ENCODE measurements at regions not wholly inside any gene's neighbourhood (a gene's known extent, or its start where the extent isn't known, plus 50 kb on each side); places are given as distances from the start of the nearest gene placed in this dataset.

DNA sequence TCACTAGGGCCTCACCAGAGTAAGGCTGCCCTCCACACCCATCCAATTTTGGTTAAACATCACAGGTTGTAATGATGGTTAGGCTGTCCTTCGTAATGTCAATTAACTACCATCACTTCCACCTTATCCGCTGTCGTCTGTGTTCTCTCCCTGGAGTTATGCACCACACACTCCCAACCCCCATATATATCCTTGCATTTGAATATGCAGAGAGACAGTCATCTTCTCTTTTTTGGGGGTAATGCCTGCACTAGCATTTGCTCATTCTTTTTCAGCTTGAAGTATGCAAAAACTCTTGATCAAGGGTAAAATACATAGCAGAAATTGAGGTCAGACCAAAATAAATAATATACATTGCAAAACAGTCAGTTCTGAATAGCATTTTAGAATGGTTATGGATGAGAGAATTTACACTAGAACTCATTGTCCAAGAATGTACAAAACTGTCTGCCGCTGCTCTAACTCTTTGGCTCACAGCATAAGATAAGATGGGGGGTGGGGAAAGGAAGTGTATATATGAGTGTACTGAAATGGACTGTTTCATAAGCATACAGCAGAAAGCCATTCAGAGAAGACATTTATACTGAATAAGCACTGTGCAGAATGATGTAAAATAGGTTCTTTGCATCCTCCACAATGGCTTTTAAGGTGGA, 397.8 kb upstream of the CHST9 start (continued):
- TF ChIP-seq MEF2B (IDR thresholded peaks at IDR 0.05; ENCODE audit: partially characterized antibody, poor library complexity, severe bottlenecking) (no peak), JUND (IDR thresholded peaks at IDR 0.05; ENCODE audit: low read depth, low read length) (no peak), ZBTB40 (IDR thresholded peaks at IDR 0.05; ENCODE audit: borderline replicate concordance) (no peak)
- TF ChIP-seq, protein P1, sequence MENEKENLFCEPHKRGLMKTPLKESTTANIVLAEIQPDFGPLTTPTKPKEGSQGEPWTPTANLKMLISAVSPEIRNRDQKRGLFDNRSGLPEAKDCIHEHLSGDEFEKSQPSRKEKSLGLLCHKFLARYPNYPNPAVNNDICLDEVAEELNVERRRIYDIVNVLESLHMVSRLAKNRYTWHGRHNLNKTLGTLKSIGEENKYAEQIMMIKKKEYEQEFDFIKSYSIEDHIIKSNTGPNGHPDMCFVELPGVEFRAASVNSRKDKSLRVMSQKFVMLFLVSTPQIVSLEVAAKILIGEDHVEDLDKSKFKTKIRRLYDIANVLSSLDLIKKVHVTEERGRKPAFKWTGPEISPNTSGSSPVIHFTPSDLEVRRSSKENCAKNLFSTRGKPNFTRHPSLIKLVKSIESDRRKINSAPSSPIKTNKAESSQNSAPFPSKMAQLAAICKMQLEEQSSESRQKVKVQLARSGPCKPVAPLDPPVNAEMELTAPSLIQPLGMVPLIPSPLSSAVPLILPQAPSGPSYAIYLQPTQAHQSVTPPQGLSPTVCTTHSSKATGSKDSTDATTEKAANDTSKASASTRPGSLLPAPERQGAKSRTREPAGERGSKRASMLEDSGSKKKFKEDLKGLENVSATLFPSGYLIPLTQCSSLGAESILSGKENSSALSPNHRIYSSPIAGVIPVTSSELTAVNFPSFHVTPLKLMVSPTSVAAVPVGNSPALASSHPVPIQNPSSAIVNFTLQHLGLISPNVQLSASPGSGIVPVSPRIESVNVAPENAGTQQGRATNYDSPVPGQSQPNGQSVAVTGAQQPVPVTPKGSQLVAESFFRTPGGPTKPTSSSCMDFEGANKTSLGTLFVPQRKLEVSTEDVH (IDR thresholded peaks at IDR 0.05; ENCODE audit: low read depth, partially characterized antibody), result no peak
- TF ChIP-seq, protein P2, sequence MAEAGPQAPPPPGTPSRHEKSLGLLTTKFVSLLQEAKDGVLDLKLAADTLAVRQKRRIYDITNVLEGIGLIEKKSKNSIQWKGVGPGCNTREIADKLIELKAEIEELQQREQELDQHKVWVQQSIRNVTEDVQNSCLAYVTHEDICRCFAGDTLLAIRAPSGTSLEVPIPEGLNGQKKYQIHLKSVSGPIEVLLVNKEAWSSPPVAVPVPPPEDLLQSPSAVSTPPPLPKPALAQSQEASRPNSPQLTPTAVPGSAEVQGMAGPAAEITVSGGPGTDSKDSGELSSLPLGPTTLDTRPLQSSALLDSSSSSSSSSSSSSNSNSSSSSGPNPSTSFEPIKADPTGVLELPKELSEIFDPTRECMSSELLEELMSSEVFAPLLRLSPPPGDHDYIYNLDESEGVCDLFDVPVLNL (IDR thresholded peaks at IDR 0.05; ENCODE audit: low read depth, low read length), result no peak

Measured in GM12878 (cell line).